IPS-15b (cell line): ENCODE measurements at regions not wholly inside any gene's neighbourhood (a gene's known extent, or its start where the extent isn't known, plus 50 kb on each side); places are given as distances from the start of the nearest gene placed in this dataset.

Experiments used
- H3K27me3 ChIP-seq: one replicate; pipeline ENCODE4 v1.6.1; 2013; ENCODE audit warnings: low read length; ENCODE audit not compliant: control insufficient read depth, insufficient read depth
- H3K36me3 ChIP-seq: one replicate; pipeline ENCODE4 v1.6.1; 2013; ENCODE audit warnings: low read length; ENCODE audit not compliant: control insufficient read depth, insufficient read depth
- H3K4me1 ChIP-seq: one replicate; pipeline ENCODE4 v1.6.1; 2013; ENCODE audit warnings: mild to moderate bottlenecking, low read length; ENCODE audit not compliant: control insufficient read depth, insufficient read depth
- H3K4me3 ChIP-seq: one replicate; pipeline ENCODE4 v1.5.1; 2013; ENCODE audit warnings: low read depth, low read length
- H3K9ac ChIP-seq: one replicate; pipeline ENCODE4 v1.6.1; 2013; ENCODE audit warnings: low read depth, mild to moderate bottlenecking, low read length
- H3K9me3 ChIP-seq: one replicate; pipeline ENCODE4 v1.6.1; 2013; ENCODE audit warnings: mild to moderate bottlenecking, low read length; ENCODE audit not compliant: control insufficient read depth, insufficient read depth

GRCh38 chr3:116939550-116939949 is 230.0 kb downstream of the TUSC7 start:
- no peaks in the 10 kb centered on the region for H3K4me1 ChIP-seq
- no peak overlapping the region for H3K9ac ChIP-seq
- no peak overlapping the region for H3K4me3 ChIP-seq
- H3K36me3 ChIP-seq: no peaks in the 10 kb centered on the region
- no peaks in the 10 kb centered on the region for H3K27me3 ChIP-seq
- H3K9me3 ChIP-seq: no peaks in the 10 kb centered on the region

DNA sequence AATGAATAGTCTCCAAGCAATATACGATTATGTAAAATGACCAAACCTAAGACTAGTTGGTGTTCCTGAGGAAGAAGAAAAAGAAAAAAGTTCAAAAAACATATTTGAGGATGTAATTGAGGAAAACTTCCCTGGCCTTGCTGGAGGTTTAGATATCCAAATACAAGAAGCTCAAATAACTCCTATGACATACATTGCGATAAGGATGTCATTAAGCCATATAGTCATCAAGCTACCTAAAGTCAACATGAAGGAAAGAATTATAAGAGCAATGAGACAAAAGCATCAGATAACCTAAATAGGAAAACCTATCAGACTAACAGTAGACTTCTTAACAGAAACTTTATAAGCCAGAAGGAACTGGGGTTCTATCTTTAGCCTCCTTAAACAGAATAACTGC is 231.1 kb downstream of the TUSC7 start:
- Histone ChIP-seq H3K4me1 (no peaks in the 10 kb centered on the region), H3K4me3 (no peak overlapping the region), H3K27me3 (no peaks in the 10 kb centered on the region), H3K9ac (no peak overlapping the region), H3K9me3 (no peaks in the 10 kb centered on the region), H3K36me3 (no peaks in the 10 kb centered on the region)

- Histone ChIP-seq H3K4me1 (no peaks in the 10 kb centered on the region), H3K9me3 (no peaks in the 10 kb centered on the region), H3K27me3 (no peaks in the 10 kb centered on the region), H3K36me3 (no peaks in the 10 kb centered on the region), H3K9ac (no peak overlapping the region), H3K4me3 (no peak overlapping the region)
Observed at GRCh38 chr3:116946376-116946775, 236.8 kb downstream of the TUSC7 start.

DNA sequence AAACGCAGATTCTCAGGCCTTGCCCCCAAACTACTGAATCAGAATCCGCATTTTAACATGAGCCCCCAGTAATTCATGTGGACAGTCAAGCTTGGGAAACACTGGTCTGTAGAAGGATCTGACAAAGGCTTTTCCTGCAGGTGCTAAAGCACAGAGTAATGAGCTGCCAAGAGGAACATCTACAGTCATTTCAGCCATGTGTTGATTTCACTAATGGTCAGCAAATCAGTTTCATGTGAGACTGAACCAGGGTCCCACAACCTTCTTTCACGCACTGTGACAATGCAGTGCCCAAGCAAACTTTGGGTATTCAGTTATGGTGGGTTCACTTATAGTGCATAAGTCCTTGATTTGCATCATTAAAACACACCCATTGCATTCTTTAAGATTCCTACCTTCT is 237.6 kb downstream of the TUSC7 start:
- Histone ChIP-seq H3K4me3 (no peak overlapping the region), H3K27me3 (no peaks in the 10 kb centered on the region), H3K9me3 (no peaks in the 10 kb centered on the region), H3K4me1 (no peaks in the 10 kb centered on the region), H3K36me3 (no peaks in the 10 kb centered on the region), H3K9ac (no peak overlapping the region)

- Histone ChIP-seq H3K4me3 (no peak overlapping the region), H3K9me3 (no peaks in the 10 kb centered on the region), H3K36me3 (no peaks in the 10 kb centered on the region), H3K27me3 (no peaks in the 10 kb centered on the region), H3K9ac (no peak overlapping the region), H3K4me1 (no peaks in the 10 kb centered on the region)
Observed at GRCh38 chr3:116947809-116948208, 238.2 kb downstream of the TUSC7 start.

- H3K27me3 ChIP-seq: no peaks in the 10 kb centered on the region
- no peaks in the 10 kb centered on the region for H3K9me3 ChIP-seq
- H3K4me1 ChIP-seq: no peaks in the 10 kb centered on the region
- H3K36me3 ChIP-seq: no peaks in the 10 kb centered on the region
- H3K4me3 ChIP-seq: no peak overlapping the region
- H3K9ac ChIP-seq: no peak overlapping the region
Observed at GRCh38 chr3:116950301-116951055, 240.9 kb downstream of the TUSC7 start.

DNA sequence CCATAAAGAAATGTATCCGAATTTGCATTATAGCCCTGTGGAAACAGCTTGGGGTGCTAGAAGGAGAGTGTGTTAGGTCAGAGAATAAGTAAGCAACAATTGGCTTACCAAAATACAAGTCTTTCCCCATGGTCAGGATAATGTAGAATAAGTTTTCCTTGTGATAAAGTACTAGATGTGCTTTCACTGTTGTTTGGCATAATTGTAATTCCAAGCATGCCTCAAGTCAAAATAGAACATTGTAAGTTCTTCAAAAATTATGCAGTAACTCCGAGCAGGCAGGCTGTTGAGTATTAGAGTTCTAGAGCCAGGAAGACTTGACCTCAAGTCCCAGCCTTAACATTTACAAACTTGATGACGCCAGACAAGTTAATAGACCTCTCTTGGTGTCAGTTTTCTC is 242.0 kb downstream of the TUSC7 start:
- H3K4me1 ChIP-seq: no peaks in the 10 kb centered on the region

GRCh38 chr3:116958291-116958690 is 248.7 kb downstream of the TUSC7 start:
- no peaks in the 10 kb centered on the region for H3K9me3 ChIP-seq
- H3K4me3 ChIP-seq: no peak overlapping the region

More for the DNA sequence above, 242.0 kb downstream of the TUSC7 start:
- Histone ChIP-seq H3K36me3 (no peaks in the 10 kb centered on the region), H3K4me3 (no peak overlapping the region), H3K27me3 (no peaks in the 10 kb centered on the region), H3K9me3 (no peaks in the 10 kb centered on the region), H3K9ac (no peak overlapping the region)

DNA sequence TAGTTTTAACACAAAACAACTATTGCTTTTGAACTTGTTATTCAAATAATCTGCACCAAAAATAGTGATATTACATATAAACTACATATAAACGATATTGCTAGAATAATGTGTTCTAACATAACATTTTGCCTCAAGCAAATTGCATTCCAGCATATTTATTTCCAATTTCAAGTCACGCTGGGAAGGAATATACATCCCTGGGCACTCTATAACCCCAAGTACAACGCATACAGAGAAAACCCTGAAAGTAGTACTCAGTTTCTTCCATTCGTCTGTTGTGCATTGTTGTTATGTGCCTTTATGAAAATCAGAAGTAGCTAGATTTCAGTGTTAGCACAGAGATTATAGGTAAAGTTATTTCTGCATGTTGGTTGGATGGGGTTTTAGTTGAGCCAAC is 251.5 kb downstream of the TUSC7 start:
- Histone ChIP-seq H3K4me3 (no peak overlapping the region), H3K9me3 (no peaks in the 10 kb centered on the region), H3K9ac (no peak overlapping the region), H3K4me1 (no peaks in the 10 kb centered on the region), H3K27me3 (no peaks in the 10 kb centered on the region), H3K36me3 (no peaks in the 10 kb centered on the region)

More at GRCh38 chr3:116958291-116958690, 248.7 kb downstream of the TUSC7 start:
- Histone ChIP-seq H3K4me1 (no peaks in the 10 kb centered on the region), H3K9ac (no peak overlapping the region), H3K36me3 (no peaks in the 10 kb centered on the region), H3K27me3 (no peaks in the 10 kb centered on the region)

- no peaks in the 10 kb centered on the region for H3K36me3 ChIP-seq
Observed at GRCh38 chr3:116963802-116964201, 254.2 kb downstream of the TUSC7 start.

DNA sequence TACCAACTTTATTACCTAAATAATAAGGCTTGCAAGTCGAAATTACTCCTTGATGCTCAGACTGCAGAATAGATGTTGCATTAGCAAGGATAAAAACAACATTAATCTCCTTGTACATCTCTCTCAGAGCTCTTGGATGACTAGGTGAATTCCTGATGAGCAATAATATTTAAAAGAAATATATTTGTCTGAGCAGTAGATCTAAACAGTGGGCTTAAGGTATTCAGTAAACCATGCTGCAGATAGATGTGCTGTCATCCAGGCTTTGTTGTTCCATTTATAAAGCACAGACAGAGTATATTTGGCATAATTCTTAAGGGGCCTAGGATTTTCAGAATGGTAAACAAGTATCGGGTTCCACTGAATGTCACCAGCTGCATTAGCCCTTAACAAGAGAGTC is 257.1 kb downstream of the TUSC7 start:
- Histone ChIP-seq H3K4me1 (no peaks in the 10 kb centered on the region), H3K36me3 (no peaks in the 10 kb centered on the region), H3K9me3 (no peaks in the 10 kb centered on the region), H3K27me3 (no peaks in the 10 kb centered on the region), H3K4me3 (no peak overlapping the region), H3K9ac (no peak overlapping the region)

More at GRCh38 chr3:116963802-116964201, 254.2 kb downstream of the TUSC7 start:
- no peak overlapping the region for H3K9ac ChIP-seq
- no peak overlapping the region for H3K4me3 ChIP-seq
- H3K4me1 ChIP-seq: no peaks in the 10 kb centered on the region
- H3K27me3 ChIP-seq: no peaks in the 10 kb centered on the region
- no peaks in the 10 kb centered on the region for H3K9me3 ChIP-seq

DNA sequence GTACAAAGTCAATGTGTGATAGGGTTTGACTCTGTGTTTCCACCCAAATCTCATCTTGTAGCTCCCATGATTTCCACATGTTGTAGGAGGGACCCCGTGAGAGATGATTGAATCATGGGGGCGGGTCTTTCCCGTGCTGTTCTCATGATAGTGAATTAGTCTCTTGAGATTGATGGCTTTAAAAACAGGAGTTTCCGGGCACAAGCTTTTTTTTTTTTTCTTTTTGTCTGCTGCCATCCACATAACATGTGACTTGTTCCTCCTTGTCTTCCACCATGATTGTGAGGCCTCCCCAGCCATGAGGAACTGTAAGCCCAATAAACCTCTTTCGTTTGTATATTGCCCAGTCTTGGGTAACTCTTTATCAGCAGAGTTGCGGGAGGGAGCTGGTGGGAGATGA is 259.6 kb downstream of the TUSC7 start:
- Histone ChIP-seq H3K4me3 (no peak overlapping the region), H3K36me3 (no peaks in the 10 kb centered on the region), H3K27me3 (no peaks in the 10 kb centered on the region), H3K9me3 (no peaks in the 10 kb centered on the region), H3K4me1 (no peaks in the 10 kb centered on the region), H3K9ac (no peak overlapping the region)
